ENCODE measurements at regions not wholly inside any gene's neighbourhood (a gene's known extent, or its start where the extent isn't known, plus 50 kb on each side); places are given as distances from the start of the nearest gene placed in this dataset.

DNA sequence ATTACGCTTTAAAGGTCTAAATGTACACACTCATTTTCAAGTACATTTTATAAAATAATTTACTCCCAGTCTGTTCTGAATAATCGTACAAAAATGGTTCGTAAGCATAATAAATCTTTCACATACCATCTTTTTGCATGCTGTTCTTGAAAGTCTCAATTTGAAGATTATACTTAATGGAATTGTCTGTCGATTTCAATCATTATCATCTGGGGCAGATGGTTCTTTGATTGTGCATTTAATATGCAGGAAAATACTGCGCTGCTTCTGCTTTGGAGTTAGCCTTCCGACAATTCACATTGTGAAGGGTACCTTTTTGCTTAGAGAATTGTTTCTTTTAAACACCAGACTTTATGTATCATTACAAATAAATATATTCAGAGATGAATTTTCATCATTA is 262.8 kb downstream of the ABCC12 start:
- POLR2A ChIA-PET = no interaction called here
- CTCF ChIA-PET = interaction anchor here (1.0 to 1.6 kb wide), 2 partner anchors 162 to 272 kb away, joined by 4 to 7 read pairs; no protein-coding TSS in a partner anchor
- TF ChIP-seq, protein P1, sequence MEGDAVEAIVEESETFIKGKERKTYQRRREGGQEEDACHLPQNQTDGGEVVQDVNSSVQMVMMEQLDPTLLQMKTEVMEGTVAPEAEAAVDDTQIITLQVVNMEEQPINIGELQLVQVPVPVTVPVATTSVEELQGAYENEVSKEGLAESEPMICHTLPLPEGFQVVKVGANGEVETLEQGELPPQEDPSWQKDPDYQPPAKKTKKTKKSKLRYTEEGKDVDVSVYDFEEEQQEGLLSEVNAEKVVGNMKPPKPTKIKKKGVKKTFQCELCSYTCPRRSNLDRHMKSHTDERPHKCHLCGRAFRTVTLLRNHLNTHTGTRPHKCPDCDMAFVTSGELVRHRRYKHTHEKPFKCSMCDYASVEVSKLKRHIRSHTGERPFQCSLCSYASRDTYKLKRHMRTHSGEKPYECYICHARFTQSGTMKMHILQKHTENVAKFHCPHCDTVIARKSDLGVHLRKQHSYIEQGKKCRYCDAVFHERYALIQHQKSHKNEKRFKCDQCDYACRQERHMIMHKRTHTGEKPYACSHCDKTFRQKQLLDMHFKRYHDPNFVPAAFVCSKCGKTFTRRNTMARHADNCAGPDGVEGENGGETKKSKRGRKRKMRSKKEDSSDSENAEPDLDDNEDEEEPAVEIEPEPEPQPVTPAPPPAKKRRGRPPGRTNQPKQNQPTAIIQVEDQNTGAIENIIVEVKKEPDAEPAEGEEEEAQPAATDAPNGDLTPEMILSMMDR (IDR thresholded peaks at IDR 0.05; ENCODE audit: insufficient read depth, low read depth, low read length) = no peak
- H3K27me3 ChIP-seq (ENCODE audit: control insufficient read depth, insufficient read depth, low read length) = no peaks in the 10 kb centered on the region
- no peak for DNase-seq (ENCODE audit: low read depth)
- no peak overlapping the region for H3K4me3 ChIP-seq (ENCODE audit: low read depth, low read length)
- no peaks in the 10 kb centered on the region for H3K36me3 ChIP-seq (ENCODE audit: control insufficient read depth, insufficient read depth, low read length)

DNA sequence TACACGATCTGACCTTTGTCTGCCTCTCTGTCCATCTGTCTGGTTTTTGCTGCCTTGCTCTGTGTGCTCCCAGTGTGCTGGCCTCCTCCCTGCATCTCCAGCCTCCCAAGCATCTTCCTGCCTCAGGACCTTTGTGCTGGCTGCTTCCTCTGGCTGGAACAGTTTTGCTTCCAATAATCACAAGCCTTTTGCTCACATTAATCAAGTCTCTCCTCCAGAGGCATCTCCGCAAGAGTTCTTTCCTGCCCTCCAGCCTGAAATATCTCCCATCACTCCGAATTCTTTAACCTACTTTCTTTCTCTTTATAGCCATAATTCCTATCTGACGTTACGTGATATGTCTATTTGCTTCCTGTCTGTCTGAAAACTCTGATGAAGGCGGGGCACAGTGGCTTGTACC is 267.1 kb downstream of the ABCC12 start:
- CTCF ChIA-PET = no interaction called here
- POLR2A ChIA-PET = no interaction called here
- Histone ChIP-seq H3K36me3 (ENCODE audit: control insufficient read depth, insufficient read depth, low read length) (no peaks in the 10 kb centered on the region), H3K4me3 (ENCODE audit: low read depth, low read length) (no peak overlapping the region), H3K27me3 (ENCODE audit: control insufficient read depth, insufficient read depth, low read length) (no peaks in the 10 kb centered on the region)
- TF ChIP-seq, protein P1 (IDR thresholded peaks at IDR 0.05; ENCODE audit: insufficient read depth, low read depth, low read length) = no peak
- no peak for DNase-seq (ENCODE audit: low read depth)

DNA sequence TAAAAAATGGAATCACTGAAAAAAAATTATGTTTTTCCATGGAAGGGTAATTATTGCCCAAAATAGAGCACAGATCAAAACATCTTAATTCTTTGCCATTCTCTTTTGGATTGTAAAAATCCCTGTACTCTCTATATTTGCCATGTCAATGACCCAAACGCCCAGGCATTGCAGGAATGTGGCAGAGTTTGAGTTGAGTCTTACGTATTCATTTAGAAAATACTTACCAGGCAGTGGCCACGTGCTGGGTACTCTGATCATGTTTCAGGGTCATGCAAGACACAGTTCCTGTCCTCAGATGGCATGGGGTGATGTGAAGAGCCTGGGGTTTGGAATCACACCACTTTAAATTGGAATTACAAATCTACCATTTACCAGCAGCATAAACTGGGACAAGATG is 267.7 kb downstream of the ABCC12 start:
- no peak for DNase-seq (ENCODE audit: low read depth)
- TF ChIP-seq, protein P1 (IDR thresholded peaks at IDR 0.05; ENCODE audit: insufficient read depth, low read depth, low read length) = no peak
- no peaks in the 10 kb centered on the region for H3K27me3 ChIP-seq (ENCODE audit: control insufficient read depth, insufficient read depth, low read length)
- H3K36me3 ChIP-seq (ENCODE audit: control insufficient read depth, insufficient read depth, low read length) = no peaks in the 10 kb centered on the region
- no peak overlapping the region for H3K4me3 ChIP-seq (ENCODE audit: low read depth, low read length)
- POLR2A ChIA-PET = no interaction called here
- CTCF ChIA-PET = no interaction called here

DNA sequence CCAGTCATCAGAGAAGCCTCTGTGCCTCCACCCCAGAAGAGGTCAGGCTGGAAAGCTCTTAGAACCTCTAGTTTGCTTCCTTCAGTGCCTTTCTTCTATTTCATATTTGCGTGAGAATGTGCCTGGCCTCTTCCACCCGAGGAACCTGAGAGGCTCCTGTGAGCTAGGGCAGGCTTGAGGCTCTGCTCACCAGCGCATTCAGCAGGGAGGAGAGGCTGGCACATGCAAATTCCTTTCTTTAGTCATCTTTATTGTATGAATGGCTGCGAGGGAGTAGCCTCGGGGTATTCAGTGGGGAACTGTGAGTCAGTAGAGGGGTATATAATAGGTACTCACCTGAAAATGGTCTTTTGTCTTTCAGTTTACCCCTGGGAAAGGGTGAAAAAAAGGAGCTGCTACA is 268.3 kb downstream of the ABCC12 start:
- POLR2A ChIA-PET = no interaction called here
- CTCF ChIA-PET = no interaction called here
- H3K36me3 ChIP-seq (ENCODE audit: control insufficient read depth, insufficient read depth, low read length) = no peaks in the 10 kb centered on the region
- TF ChIP-seq, protein P1 (IDR thresholded peaks at IDR 0.05; ENCODE audit: insufficient read depth, low read depth, low read length) = no peak
- H3K27me3 ChIP-seq (ENCODE audit: control insufficient read depth, insufficient read depth, low read length) = no peaks in the 10 kb centered on the region
- no peak for DNase-seq (ENCODE audit: low read depth)
- no peak overlapping the region for H3K4me3 ChIP-seq (ENCODE audit: low read depth, low read length)

DNA sequence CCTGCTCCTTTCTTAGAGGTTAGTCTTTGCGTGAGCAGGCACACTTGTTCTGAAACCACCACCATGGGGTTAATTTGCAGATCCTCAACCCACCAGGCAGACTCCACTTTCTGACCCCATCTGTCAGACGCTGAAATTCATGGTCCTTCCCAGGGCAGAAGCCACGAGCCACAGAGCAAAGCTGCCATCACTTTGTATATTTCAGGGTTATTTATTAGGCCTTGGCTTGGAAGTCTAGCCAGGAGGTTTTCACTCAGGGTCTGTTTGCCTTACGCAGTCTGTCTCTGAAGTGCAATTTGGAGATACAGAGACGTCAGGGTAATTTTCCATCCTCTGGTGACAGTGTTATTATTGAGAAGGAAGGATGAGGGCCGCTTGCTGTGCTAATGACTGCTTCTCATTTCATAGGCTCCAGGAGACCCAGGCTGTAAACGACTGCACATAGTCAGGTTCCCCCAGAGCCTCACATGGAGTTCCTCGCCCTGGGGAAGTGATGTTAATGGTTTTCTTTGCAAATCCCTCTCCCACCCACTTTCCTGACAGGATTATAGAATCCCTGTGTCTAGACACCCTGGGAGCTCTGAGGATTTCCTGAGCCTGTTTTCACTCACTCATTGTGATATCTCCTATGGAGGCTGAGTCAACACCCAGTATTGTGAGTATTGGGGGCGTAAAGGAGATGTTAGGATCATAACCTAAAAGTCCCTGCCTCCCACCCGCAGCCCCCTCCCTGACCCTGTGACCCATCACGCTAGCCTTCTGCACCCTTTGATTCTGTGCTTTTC is 269.0 kb downstream of the ABCC12 start:
- ChIA-PET POLR2A (no interaction called here), CTCF (no interaction called here)
- DNase-seq (ENCODE audit: low read depth) = no peak
- no peaks in the 10 kb centered on the region for H3K36me3 ChIP-seq (ENCODE audit: control insufficient read depth, insufficient read depth, low read length)
- no peak overlapping the region for H3K4me3 ChIP-seq (ENCODE audit: low read depth, low read length)
- no peaks in the 10 kb centered on the region for H3K27me3 ChIP-seq (ENCODE audit: control insufficient read depth, insufficient read depth, low read length)
- TF ChIP-seq, protein P1 (IDR thresholded peaks at IDR 0.05; ENCODE audit: insufficient read depth, low read depth, low read length) = no peak

All from BJ (cell line).